GM12878 (cell line): ENCODE measurements at regions not wholly inside any gene's neighbourhood (a gene's known extent, or its start where the extent isn't known, plus 50 kb on each side); places are given as distances from the start of the nearest gene placed in this dataset.

ENCODE experiments used
- ATAC-seq: fragments of 200-7000 bp; cut with Tn5 transposase; 3 replicates; pipeline ENCODE4 v1.9.1; 2020; ENCODE audit warnings: mild to moderate bottlenecking, moderate library complexity
- BruUV-seq: library from RNA; stranded (reverse); fragments of 400-500 nt; replicated peaks from 2 replicates; lab custom pipeline; 2021; lab: Mats Ljungman, UMichigan
- CTCF ChIA-PET: fragments of 300-600 bp; sonication (Branson Sonifier 250); formaldehyde crosslinking; extraction: SDS; loops from one replicate; lab custom pipeline; 2021; ENCODE audit warnings: inconsistent platforms; lab: Yijun Ruan, JAX
- POLR2A ChIA-PET: fragments of 350-600 bp; formaldehyde crosslinking; extraction: SDS; loops from one replicate; lab custom pipeline; 2021; ENCODE audit warnings: inconsistent platforms; lab: Charles Lee
- RAD21 ChIA-PET: fragments of 300-600 bp; sonication (Branson Sonifier 250); formaldehyde crosslinking; loops from one replicate; lab custom pipeline; 2023; ENCODE audit warnings: antibody characterized with exemption; ENCODE audit not compliant: unreplicated experiment; lab: Charles Lee
- SMC1A ChIA-PET: fragments of 300-600 bp; sonication (Branson Sonifier 250); formaldehyde crosslinking; loops from one replicate; lab custom pipeline; 2023; ENCODE audit not compliant: unreplicated experiment, uncharacterized antibody; lab: Charles Lee
- DNase-seq: peaks from one replicate; pipeline ENCODE4 v3.0.0-alpha.2; 2011; ENCODE audit warnings: low read depth, low spot score
- FAIRE-seq: peaks from 3 replicates; lab custom pipeline; 2011; peaks lifted over from hg19 to GRCh38; lab: Jason Lieb, UNC
- H2AFZ ChIP-seq: 2 replicates; pipeline ENCODE4 v1.6.0; 2011; ENCODE audit warnings: low read depth, low read length, control low read depth; ENCODE audit not compliant: control insufficient read depth
- H3K27ac ChIP-seq: 2 replicates; pipeline ENCODE4 v1.5.1; 2011; ENCODE audit warnings: control low read depth; ENCODE audit not compliant: control insufficient read depth, insufficient read depth
- H3K27me3 ChIP-seq, 2 experiments: replicated peaks in 1 of 2; 2 replicates each; pipeline versions ENCODE4 v1.6.0 to v1.6.1; 2011; ENCODE audit warnings: low read length in 1 of 2; ENCODE audit not compliant: control insufficient read depth in 2 of 2, insufficient read depth in 2 of 2
- H3K36me3 ChIP-seq, 2 experiments: 2 replicates each; pipeline ENCODE4 v1.5.1; 2011; ENCODE audit warnings: low read length in 1 of 2; ENCODE audit not compliant: control insufficient read depth in 2 of 2, insufficient read depth in 2 of 2
- H3K4me1 ChIP-seq: 2 replicates; pipeline ENCODE4 v1.6.1; 2011; ENCODE audit warnings: mild to moderate bottlenecking, low read length, moderate library complexity, mixed read lengths; ENCODE audit not compliant: control insufficient read depth, insufficient read depth
- H3K4me2 ChIP-seq: 2 replicates; pipeline ENCODE4 v1.6.0; 2011; ENCODE audit warnings: control low read depth; ENCODE audit not compliant: control insufficient read depth, insufficient read depth
- H3K4me3 ChIP-seq: fragments of 200-600 bp; sonication (generic); 2 replicates; pipeline ENCODE4 v1.5.1; 2016
- H3K79me2 ChIP-seq: 2 replicates; pipeline ENCODE4 v1.6.0; 2011; ENCODE audit warnings: low read length; ENCODE audit not compliant: control insufficient read depth, insufficient read depth
- H3K9ac ChIP-seq: 2 replicates; pipeline ENCODE4 v1.8.0; 2011; ENCODE audit warnings: low read length, control low read depth, mixed read lengths; ENCODE audit not compliant: control insufficient read depth, insufficient read depth
- H3K9me3 ChIP-seq: replicated peaks from 3 replicates; pipeline ENCODE4 v1.5.1; 2011; ENCODE audit warnings: mild to moderate bottlenecking, low read length; ENCODE audit not compliant: control insufficient read depth, insufficient read depth
- H4K20me1 ChIP-seq: 2 replicates; pipeline ENCODE4 v1.6.0; 2011; ENCODE audit not compliant: control insufficient read depth, insufficient read depth
- MYC ChIP-seq: IDR thresholded peaks from 2 replicates; pipeline ENCODE4 v1.6.1; 2011; ENCODE audit warnings: mild to moderate bottlenecking, low read length, moderate library complexity, inconsistent platforms; ENCODE audit not compliant: insufficient read depth, insufficient replicate concordance, insufficient read length, severe bottlenecking
- PML ChIP-seq: IDR thresholded peaks from 2 replicates; pipeline ENCODE4 v1.6.1; 2012; ENCODE audit warnings: low read length, inconsistent platforms
- WGBS: methylation state at CpG from one replicate; pipeline ENCODE4 v1.1.6; 2016; ENCODE audit warnings: low lambda C conversion rate; ENCODE audit not compliant: insufficient replicate concordance, insufficient coverage; ENCODE audit errors: missing lambda C conversion rate; 5-methylcytosine and 5-hydroxymethylcytosine counted together
- in situ Hi-C: fragments of 300-500 bp; cut with MboI; formaldehyde crosslinking; loops from 9 replicates; pipeline ENCODE4 v1.14.3; 2018; ENCODE audit warnings: mixed read lengths
- intact Hi-C: fragments of 100-400 bp; cut with micrococcal nuclease; formaldehyde crosslinking; loops from one replicate; pipeline ENCODE4 v1.14.2; 2022; ENCODE audit not compliant: unreplicated experiment
- TF ChIP-seq, protein P1 (sequence below): fragments of 450-650 bp; IDR thresholded peaks from 2 replicates; pipeline ENCODE4 v1.6.1; 2017; ENCODE audit warnings: mild to moderate bottlenecking, low read depth, inconsistent platforms; ENCODE audit not compliant: poor library complexity, severe bottlenecking
- TF ChIP-seq, protein P2 (sequence below): IDR thresholded peaks from 2 replicates; pipeline ENCODE4 v1.6.1; 2012; ENCODE audit warnings: low read depth, low read length, improper control_type of control experiment
- TF ChIP-seq, protein P3 (sequence below): fragments of 450-650 bp; formaldehyde crosslinking; IDR thresholded peaks from 2 replicates; pipeline ENCODE4 v1.4.0; 2020; ENCODE audit warnings: mild to moderate bottlenecking, moderate library complexity
- TF ChIP-seq, protein P4 (sequence below): fragments of 450-650 bp; conservative IDR thresholded peaks from 2 replicates; pipeline ENCODE4 v1.6.1; 2017; ENCODE audit warnings: mild to moderate bottlenecking, moderate library complexity

DNA sequence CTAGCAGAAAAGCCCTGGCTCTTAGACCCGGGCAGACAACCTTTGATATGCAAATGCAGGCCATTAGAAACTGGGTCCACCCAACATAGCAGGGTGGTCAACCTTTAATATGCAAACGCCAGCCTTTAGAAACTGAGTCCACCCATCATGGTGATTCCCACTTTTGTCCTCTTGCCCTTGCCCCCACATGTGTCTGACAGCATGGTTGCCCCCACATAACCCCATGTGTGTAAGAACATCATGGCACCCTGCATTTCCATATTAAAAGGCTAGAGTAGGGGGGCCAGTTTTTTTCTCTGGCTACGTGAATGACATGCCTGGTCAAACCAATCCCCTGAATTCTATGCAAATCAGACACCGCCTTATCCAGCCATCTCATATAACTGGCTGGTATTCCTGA, 273.2 kb upstream of the PRDM9 start:
- Histone ChIP-seq H3K4me3 (no peak overlapping the region), H3K9ac (no peak overlapping the region), H3K27me3 (no peaks in the 10 kb centered on the region), H3K36me3 (no peaks in the 10 kb centered on the region), H4K20me1 (no peaks in the 10 kb centered on the region), H2AFZ (no peak overlapping the region), H3K4me2 (no peak overlapping the region), H3K79me2 (no peaks in the 10 kb centered on the region), H3K9me3 (no peaks in the 10 kb centered on the region), H3K4me1 (no peaks in the 10 kb centered on the region), H3K27ac (no peak overlapping the region)
- ATAC-seq (no peak), DNase-seq (no peak), FAIRE-seq (no peak)
- ChIA-PET POLR2A (no interaction called here), CTCF (no interaction called here), SMC1A (no interaction called here), RAD21 (no interaction called here)
- in situ Hi-C loops (no loop called here), intact Hi-C loops (no loop called here)
- WGBS = 21% methylated on average over 4 of the region's 4 CpGs
- BruUV-seq = no TSS peak
- no peak for TF ChIP-seq PML
- TF ChIP-seq, protein P1, sequence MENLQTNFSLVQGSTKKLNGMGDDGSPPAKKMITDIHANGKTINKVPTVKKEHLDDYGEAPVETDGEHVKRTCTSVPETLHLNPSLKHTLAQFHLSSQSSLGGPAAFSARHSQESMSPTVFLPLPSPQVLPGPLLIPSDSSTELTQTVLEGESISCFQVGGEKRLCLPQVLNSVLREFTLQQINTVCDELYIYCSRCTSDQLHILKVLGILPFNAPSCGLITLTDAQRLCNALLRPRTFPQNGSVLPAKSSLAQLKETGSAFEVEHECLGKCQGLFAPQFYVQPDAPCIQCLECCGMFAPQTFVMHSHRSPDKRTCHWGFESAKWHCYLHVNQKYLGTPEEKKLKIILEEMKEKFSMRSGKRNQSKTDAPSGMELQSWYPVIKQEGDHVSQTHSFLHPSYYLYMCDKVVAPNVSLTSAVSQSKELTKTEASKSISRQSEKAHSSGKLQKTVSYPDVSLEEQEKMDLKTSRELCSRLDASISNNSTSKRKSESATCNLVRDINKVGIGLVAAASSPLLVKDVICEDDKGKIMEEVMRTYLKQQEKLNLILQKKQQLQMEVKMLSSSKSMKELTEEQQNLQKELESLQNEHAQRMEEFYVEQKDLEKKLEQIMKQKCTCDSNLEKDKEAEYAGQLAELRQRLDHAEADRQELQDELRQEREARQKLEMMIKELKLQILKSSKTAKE = no peak
- TF ChIP-seq, protein P2, sequence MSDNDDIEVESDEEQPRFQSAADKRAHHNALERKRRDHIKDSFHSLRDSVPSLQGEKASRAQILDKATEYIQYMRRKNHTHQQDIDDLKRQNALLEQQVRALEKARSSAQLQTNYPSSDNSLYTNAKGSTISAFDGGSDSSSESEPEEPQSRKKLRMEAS = no peak
- TF ChIP-seq, protein P3, sequence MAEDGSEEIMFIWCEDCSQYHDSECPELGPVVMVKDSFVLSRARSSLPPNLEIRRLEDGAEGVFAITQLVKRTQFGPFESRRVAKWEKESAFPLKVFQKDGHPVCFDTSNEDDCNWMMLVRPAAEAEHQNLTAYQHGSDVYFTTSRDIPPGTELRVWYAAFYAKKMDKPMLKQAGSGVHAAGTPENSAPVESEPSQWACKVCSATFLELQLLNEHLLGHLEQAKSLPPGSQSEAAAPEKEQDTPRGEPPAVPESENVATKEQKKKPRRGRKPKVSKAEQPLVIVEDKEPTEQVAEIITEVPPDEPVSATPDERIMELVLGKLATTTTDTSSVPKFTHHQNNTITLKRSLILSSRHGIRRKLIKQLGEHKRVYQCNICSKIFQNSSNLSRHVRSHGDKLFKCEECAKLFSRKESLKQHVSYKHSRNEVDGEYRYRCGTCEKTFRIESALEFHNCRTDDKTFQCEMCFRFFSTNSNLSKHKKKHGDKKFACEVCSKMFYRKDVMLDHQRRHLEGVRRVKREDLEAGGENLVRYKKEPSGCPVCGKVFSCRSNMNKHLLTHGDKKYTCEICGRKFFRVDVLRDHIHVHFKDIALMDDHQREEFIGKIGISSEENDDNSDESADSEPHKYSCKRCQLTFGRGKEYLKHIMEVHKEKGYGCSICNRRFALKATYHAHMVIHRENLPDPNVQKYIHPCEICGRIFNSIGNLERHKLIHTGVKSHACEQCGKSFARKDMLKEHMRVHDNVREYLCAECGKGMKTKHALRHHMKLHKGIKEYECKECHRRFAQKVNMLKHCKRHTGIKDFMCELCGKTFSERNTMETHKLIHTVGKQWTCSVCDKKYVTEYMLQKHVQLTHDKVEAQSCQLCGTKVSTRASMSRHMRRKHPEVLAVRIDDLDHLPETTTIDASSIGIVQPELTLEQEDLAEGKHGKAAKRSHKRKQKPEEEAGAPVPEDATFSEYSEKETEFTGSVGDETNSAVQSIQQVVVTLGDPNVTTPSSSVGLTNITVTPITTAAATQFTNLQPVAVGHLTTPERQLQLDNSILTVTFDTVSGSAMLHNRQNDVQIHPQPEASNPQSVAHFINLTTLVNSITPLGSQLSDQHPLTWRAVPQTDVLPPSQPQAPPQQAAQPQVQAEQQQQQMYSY (CRISPR knock-in tag) = no peak
- no peak for TF ChIP-seq MYC
- TF ChIP-seq, protein P4, sequence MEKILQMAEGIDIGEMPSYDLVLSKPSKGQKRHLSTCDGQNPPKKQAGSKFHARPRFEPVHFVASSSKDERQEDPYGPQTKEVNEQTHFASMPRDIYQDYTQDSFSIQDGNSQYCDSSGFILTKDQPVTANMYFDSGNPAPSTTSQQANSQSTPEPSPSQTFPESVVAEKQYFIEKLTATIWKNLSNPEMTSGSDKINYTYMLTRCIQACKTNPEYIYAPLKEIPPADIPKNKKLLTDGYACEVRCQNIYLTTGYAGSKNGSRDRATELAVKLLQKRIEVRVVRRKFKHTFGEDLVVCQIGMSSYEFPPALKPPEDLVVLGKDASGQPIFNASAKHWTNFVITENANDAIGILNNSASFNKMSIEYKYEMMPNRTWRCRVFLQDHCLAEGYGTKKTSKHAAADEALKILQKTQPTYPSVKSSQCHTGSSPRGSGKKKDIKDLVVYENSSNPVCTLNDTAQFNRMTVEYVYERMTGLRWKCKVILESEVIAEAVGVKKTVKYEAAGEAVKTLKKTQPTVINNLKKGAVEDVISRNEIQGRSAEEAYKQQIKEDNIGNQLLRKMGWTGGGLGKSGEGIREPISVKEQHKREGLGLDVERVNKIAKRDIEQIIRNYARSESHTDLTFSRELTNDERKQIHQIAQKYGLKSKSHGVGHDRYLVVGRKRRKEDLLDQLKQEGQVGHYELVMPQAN = no peak
